ENCODE measurements at regions not wholly inside any gene's neighbourhood (a gene's known extent, or its start where the extent isn't known, plus 50 kb on each side); places are given as distances from the start of the nearest gene placed in this dataset.
A peak's percentile ranks its signal among the peaks of the same experiment; 100 is the strongest.

DNA sequence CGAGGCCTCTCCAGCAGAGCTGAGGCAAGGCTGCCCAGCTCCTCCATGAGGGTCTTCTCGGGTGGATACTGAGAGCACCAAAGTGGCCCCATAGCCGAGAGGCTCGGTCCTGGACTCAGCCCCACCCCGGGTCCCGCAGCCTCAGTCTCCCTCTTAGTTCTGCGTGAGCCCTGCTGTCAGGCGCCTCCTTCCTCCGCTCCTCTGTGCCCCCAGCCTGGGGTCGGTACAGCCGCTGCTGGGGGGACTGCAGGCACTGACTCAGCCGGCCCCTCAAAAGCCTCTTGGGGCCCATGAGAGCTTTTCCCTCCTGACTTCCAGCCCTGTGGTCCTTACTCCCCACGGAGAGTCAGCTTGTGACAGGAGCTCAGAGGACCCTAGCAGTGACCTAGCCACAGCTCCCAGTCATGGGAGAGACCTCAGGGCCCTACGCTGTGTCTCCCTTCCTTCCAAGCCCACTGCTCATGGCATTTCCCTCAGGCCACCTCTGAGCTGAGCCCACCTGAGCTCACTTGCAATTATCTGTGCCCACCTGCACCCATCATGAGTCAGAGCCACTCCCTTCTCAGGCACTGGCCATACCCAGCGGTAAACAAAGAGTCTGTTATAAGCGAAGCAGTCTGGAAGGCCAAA lies 295.0 kb upstream of the RTL1 start:
- 93% methylated on average over 15 of the region's 16 CpGs for WGBS
- Histone ChIP-seq H3K27ac (replicated peaks in 1 of 4) (no peak overlapping the region), H3K4me1 (peaks cover 0 to 19% (median 9%) of the 10 kb centered on the region in 4 donors), H3K4me3 (no peak overlapping the region), H3K9me3 (peaks cover 0 to 7% (median 0%) of the 10 kb centered on the region in 4 donors), H3K36me3 (no peaks in the 10 kb centered on the region), H3K27me3 (no peaks in the 10 kb centered on the region)
- TF ChIP-seq POLR2AphosphoS5 (IDR thresholded peaks at IDR 0.05), result no peak
- no peak for TF ChIP-seq EP300 (IDR thresholded peaks at IDR 0.05)
- TF ChIP-seq POLR2A (IDR thresholded peaks at IDR 0.05; ENCODE audit: low read depth), result no peak
- TF ChIP-seq, protein P1, sequence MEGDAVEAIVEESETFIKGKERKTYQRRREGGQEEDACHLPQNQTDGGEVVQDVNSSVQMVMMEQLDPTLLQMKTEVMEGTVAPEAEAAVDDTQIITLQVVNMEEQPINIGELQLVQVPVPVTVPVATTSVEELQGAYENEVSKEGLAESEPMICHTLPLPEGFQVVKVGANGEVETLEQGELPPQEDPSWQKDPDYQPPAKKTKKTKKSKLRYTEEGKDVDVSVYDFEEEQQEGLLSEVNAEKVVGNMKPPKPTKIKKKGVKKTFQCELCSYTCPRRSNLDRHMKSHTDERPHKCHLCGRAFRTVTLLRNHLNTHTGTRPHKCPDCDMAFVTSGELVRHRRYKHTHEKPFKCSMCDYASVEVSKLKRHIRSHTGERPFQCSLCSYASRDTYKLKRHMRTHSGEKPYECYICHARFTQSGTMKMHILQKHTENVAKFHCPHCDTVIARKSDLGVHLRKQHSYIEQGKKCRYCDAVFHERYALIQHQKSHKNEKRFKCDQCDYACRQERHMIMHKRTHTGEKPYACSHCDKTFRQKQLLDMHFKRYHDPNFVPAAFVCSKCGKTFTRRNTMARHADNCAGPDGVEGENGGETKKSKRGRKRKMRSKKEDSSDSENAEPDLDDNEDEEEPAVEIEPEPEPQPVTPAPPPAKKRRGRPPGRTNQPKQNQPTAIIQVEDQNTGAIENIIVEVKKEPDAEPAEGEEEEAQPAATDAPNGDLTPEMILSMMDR (IDR thresholded peaks at IDR 0.05), result no peak
- peak; percentile 70 for DNase-seq (ENCODE audit: extremely low spot score)
- intact Hi-C loops (cut with DNase I), result no loop called here

DNA sequence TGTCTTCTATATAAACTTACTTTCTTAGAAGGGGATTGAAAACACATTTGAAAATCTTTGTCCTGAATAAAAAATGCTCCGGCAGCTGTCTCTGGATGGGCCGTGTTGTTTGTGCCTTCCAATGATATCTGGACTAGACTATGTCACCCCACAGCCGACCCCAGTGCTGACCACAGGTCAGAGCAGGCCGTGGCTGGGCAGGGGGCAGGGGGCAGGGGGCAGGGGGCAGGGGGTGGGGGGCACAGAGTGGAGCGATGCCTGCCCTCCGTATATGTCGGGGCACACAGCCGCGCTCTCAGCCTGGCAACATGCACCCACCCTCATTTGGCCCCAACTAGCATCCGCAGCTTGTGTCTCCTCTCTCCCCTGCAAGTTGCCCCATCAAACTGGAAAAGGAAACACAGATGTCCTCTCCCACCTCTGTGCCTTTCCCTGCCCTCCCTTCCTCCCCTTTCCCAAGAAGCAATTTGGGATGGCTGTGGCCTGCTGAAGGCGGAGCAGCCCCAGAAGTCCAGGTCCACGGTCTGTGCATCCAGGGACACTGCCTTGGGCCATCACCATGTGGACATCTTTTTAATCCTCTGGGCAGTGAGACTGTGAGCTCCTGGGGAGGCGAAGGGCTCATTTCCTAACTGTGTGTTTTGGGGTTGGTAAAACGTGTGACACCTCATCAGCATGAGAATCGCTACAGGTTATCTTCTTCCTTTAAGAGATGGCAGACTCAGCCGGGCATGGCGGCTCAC lies 295.7 kb upstream of the RTL1 start:
- peaks cover 0 to 7% (median 0%) of the 10 kb centered on the region in 4 donors for H3K9me3 ChIP-seq
- H3K4me3 ChIP-seq, result no peak overlapping the region
- no peaks in the 10 kb centered on the region for H3K27me3 ChIP-seq
- H3K36me3 ChIP-seq, result no peaks in the 10 kb centered on the region
- intact Hi-C loops (cut with DNase I), result no loop called here
- peak; percentile 78 for DNase-seq (ENCODE audit: extremely low spot score)
- 83% methylated on average over 17 of the region's 17 CpGs for WGBS
- peaks cover 0 to 19% (median 9%) of the 10 kb centered on the region in 4 donors for H3K4me1 ChIP-seq
- TF ChIP-seq, protein P1 (IDR thresholded peaks at IDR 0.05), result no peak
- TF ChIP-seq POLR2A (IDR thresholded peaks at IDR 0.05; ENCODE audit: low read depth), result no peak
- TF ChIP-seq POLR2AphosphoS5 (IDR thresholded peaks at IDR 0.05), result no peak
- no peak for TF ChIP-seq EP300 (IDR thresholded peaks at IDR 0.05)
- no peak overlapping the region for H3K27ac ChIP-seq (replicated peaks in 1 of 4)

DNA sequence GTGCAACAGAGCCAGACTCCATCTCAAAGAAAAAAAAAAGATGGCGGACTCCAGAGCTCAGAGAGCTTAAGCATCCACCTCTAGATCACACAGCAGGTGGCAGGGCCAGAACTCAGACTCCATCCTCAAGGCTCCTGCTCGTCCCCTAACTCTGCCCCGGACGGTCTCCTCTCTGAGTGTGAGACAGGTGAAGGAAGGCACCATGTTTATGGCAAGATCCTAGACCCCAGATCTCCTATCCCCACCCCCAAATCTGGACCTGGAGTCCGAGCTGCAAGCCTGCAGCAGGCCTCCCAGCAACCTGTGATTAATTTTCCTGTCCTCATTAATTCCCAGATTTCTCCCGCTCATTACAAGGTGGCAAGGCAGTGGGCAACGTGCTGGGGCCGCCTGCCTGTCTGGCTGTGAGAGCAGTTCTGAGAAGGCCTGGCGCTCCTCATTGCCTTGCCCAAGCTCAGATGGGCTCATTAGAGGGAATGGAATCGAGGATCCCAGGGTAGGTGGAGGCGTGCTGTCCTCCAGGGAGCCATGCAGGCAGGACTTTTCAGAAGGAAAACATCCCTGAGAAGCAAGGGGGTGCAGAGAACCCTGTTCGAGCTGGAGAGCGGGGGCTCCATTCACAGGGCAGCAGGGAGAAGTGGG lies 296.6 kb upstream of the RTL1 start:
- peaks cover 0 to 12% (median 3%) of the 10 kb centered on the region in 4 donors for H3K9me3 ChIP-seq
- WGBS, result 92% methylated on average over 13 of the region's 13 CpGs
- intact Hi-C loops (cut with DNase I), result no loop called here
- H3K4me1 ChIP-seq, result peaks cover 0 to 17% (median 9%) of the 10 kb centered on the region in 4 donors
- H3K4me3 ChIP-seq, result no peak overlapping the region
- H3K27me3 ChIP-seq, result no peaks in the 10 kb centered on the region
- peak; percentile 80 for DNase-seq (ENCODE audit: extremely low spot score)
- TF ChIP-seq POLR2A (IDR thresholded peaks at IDR 0.05; ENCODE audit: low read depth) (no peak), EP300 (IDR thresholded peaks at IDR 0.05) (no peak), POLR2AphosphoS5 (IDR thresholded peaks at IDR 0.05) (no peak)
- TF ChIP-seq, protein P1 (IDR thresholded peaks at IDR 0.05), result no peak
- no peak overlapping the region for H3K27ac ChIP-seq (replicated peaks in 1 of 4)
- no peaks in the 10 kb centered on the region for H3K36me3 ChIP-seq

DNA sequence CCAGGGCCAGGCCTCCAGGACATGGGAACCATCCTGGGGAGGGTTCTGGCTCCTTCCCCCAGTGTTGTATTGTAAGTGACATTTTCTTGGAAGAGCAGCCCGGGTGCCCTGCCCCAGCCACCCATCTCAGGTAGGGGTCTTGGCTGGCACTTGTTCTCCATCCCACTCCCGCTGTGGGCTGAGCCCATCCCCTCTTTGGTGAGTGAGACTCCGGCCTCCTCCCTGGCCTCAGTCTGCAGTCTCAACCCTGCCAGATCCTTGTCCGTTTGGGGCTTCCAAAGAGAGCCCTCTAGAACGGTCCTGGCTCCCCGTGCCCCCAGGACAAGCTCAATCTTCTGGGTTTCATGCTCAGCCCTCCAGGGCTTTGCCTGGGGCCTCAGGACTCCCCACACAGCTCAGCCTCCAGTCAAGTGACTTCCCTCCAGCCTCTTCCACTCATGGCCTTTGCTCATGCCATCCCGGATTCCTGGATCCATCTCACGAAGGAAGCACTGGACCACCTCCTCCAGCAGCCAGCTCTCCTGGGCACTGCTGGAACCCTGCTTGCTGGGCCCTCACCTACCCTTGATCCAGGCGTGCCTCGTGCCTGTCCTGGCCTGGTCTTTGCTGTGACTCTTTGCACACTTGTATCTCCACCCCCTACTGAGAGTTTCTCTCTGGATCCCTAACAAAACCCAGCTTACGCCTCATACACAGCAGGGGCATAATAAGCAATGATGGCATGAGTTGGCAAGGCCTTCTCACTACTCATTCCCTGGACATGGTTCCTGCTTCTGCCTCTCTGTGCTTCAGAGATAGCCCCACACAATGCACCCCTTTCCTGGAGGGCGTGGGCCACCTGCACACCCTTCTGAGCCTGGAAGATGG lies 297.4 kb upstream of the RTL1 start:
- H3K4me3 ChIP-seq, result no peak overlapping the region
- peaks cover 0 to 9% (median 3%) of the 10 kb centered on the region in 4 donors for H3K4me1 ChIP-seq
- no peak overlapping the region for H3K27ac ChIP-seq (replicated peaks in 1 of 4)
- DNase-seq (ENCODE audit: extremely low spot score), result peak; percentile 75
- no peaks in the 10 kb centered on the region for H3K27me3 ChIP-seq
- H3K9me3 ChIP-seq, result peaks cover 0 to 12% (median 10%) of the 10 kb centered on the region in 4 donors
- intact Hi-C loops (cut with DNase I), result no loop called here
- WGBS, result 93% methylated on average over 11 of the region's 12 CpGs
- TF ChIP-seq, protein P1 (IDR thresholded peaks at IDR 0.05), result no peak
- TF ChIP-seq POLR2AphosphoS5 (IDR thresholded peaks at IDR 0.05) (no peak), POLR2A (IDR thresholded peaks at IDR 0.05; ENCODE audit: low read depth) (no peak), EP300 (IDR thresholded peaks at IDR 0.05) (no peak)
- H3K36me3 ChIP-seq, result no peaks in the 10 kb centered on the region
